Panc1 (cell line): ENCODE measurements at regions not wholly inside any gene's neighbourhood (a gene's known extent, or its start where the extent isn't known, plus 50 kb on each side); places are given as distances from the start of the nearest gene placed in this dataset.

Source experiments
- CTCF ChIP-seq: fragments of 450-650 bp; IDR thresholded peaks from 2 replicates; pipeline ENCODE4 v1.5.1; 2017; ENCODE audit warnings: mild to moderate bottlenecking
- POLR2AphosphoS5 ChIP-seq: IDR thresholded peaks from 2 replicates; pipeline ENCODE4 v1.6.1; 2012; ENCODE audit warnings: mild to moderate bottlenecking, low read depth, low read length, moderate library complexity
- SIN3A ChIP-seq: IDR thresholded peaks from 2 replicates; pipeline ENCODE4 v1.6.1; 2012; ENCODE audit warnings: low read depth, mild to moderate bottlenecking, low read length, moderate library complexity, borderline replicate concordance; ENCODE audit not compliant: insufficient read depth

GRCh38 chr6:155915651-155916050 lies 460.0 kb upstream of the NOX3 start:
- TF ChIP-seq SIN3A = no peak
- TF ChIP-seq CTCF = no peak
- no peak for TF ChIP-seq POLR2AphosphoS5
